ENCODE measurements at regions not wholly inside any gene's neighbourhood (a gene's known extent, or its start where the extent isn't known, plus 50 kb on each side); places are given as distances from the start of the nearest gene placed in this dataset.

GRCh38 chr16:52235186-52235585, 311.8 kb downstream of the TOX3 start:
- no peak for DNase-seq (ENCODE audit: low read depth in 2 of 2)

GRCh38 chr16:52234626-52235025, 312.3 kb downstream of the TOX3 start:
- DNase-seq (ENCODE audit: low read depth in 2 of 2): no peak

GRCh38 chr16:52229471-52229870, 317.5 kb downstream of the TOX3 start:
- DNase-seq (ENCODE audit: low read depth in 2 of 2): no peak

- no peak for DNase-seq (ENCODE audit: low read depth in 2 of 2)
These were observed 319.1 kb downstream of the TOX3 start for GRCh38 chr16:52227851-52228250.

- DNase-seq (ENCODE audit: low read depth in 2 of 2): no peak
These were observed 334.1 kb downstream of the TOX3 start for GRCh38 chr16:52212841-52213240.

GRCh38 chr16:52209227-52209626, 337.7 kb downstream of the TOX3 start:
- no peak for DNase-seq (ENCODE audit: low read depth in 2 of 2)

GRCh38 chr16:52203096-52203495, 343.8 kb downstream of the TOX3 start:
- DNase-seq (ENCODE audit: low read depth in 2 of 2): no peak

- DNase-seq (ENCODE audit: low read depth in 2 of 2): no peak
These were observed 353.5 kb downstream of the TOX3 start for GRCh38 chr16:52193441-52193840.

DNA sequence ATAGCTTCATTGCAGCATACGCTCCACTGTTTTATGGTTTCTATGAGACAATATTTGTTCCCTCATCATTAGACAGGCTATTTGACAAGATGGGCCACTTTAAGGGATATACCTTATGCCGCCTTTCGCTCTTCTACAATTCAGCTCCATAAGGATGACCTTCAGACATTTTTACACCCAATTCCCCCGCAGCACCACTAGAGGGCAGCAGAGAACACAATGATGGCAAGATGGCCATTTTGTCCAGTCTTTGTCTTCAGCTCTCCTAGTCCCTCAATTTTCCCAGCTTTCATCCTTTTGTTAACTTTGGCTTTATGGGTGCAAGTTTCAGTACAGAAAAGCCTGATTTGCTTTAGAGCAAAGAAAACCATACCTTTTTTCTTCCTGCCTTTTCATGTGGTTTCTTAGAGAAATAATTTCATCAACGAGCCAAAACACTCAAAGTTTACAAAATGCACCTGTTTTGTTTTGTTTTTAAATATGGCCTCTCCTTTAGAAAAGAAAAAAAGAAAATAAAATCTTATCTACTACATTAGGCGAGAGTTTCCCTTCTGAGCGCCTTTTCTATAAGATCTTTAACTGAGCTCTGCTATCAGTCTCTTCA, 355.3 kb downstream of the TOX3 start:
- DNase-seq (ENCODE audit: low read depth in 2 of 2): peak; percentile 1 to 10

GRCh38 chr16:52184336-52184735, 362.6 kb downstream of the TOX3 start:
- DNase-seq (ENCODE audit: low read depth in 2 of 2): no peak

DNA sequence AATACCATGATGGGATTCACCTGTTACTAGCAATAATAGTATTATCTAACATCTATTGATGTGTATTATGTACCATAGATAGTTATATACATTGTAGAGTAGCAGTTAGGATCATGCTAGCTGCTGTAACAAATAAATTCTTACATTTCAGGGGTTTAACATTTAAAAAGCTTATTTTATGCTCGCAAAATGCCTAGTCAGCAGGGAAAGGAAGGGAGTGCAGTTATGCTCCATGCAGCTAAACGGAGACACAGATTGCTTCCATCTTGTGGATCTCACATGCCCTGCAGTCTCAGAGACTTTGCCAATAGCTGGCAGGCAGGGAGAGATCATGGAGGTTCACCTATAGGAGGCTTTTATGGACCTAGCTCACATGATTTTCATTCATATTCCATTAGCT, 364.1 kb downstream of the TOX3 start:
- no peak for DNase-seq (ENCODE audit: low read depth in 2 of 2)

DNA sequence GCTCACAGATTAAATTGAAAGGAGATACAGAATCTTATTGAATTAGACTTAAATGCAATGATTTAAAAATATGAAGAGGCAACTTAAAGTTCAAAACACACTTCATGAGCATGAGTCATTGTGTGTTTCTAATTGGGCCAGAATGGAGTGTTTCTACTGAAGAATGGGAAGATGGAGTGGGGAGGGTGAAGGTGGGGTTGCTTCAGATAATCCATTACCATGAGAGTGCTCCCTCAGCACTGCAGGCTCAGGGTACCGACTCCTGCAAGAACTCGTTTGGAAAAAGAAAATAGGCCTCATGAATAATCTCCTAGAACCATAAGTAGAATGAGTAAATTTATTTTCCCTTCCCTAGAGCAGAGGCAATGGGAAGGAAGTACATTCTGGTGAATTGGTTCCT, 372.8 kb downstream of the TOX3 start:
- no peak for DNase-seq (ENCODE audit: low read depth in 2 of 2)

DNA sequence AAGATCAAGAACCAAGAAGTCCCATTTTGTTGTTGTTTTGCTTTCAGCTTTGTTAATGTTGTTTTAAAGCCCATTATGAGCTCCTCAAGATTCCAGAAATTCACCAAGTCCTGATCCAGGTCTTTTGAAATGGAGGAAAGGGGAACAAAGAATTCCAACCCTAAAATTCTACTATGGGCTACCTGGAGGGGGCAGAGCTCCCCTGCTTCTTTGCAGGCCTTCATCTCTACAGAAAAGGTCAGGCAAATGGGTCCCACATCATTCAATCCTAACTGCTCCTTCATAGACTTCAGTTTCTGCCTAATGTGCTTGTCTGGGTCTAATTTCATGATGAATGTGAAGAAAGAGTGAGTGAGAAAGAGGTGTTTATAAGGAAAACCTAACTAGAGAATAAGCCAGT, 375.5 kb downstream of the TOX3 start:
- DNase-seq (ENCODE audit: low read depth in 2 of 2): no peak

DNA sequence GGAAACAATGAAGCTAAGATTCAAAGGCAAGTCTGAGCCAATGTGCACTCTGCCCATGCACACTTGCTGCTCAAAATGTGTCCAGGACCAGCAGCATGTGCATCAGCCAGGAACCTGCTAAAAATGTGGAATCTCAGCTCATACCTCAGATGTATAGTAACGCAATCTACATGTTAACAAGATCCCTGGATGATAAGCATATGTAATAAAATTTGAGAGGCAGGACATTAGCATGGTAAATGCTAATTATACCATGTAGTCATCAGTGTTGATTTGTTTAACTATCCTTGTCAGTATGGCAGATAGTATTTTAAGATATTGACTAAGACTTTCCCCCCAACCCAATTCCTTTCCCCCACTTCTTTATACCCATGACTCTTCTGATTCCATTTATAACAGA, 379.6 kb downstream of the TOX3 start:
- no peak for DNase-seq (ENCODE audit: low read depth in 2 of 2)

DNA sequence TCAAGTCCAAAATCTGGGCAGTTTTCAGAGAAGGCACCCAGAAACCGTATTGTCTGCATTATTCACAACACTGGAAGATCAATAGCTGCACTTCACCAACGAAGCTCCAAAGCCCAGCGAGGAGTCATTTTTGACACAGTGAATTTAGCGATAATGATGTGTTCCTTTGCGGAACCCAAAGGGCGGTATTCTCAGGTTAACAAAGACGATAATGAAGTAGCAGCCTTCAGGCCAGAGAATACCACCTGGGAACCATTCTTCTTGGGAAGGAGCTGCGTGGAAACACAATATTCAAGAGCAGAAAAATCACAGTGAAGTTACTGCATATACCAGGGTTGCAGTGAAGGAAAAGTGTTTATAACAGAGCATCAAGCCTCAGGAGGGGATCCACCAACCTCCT, 381.0 kb downstream of the TOX3 start:
- no peak for DNase-seq (ENCODE audit: low read depth in 2 of 2)

DNA sequence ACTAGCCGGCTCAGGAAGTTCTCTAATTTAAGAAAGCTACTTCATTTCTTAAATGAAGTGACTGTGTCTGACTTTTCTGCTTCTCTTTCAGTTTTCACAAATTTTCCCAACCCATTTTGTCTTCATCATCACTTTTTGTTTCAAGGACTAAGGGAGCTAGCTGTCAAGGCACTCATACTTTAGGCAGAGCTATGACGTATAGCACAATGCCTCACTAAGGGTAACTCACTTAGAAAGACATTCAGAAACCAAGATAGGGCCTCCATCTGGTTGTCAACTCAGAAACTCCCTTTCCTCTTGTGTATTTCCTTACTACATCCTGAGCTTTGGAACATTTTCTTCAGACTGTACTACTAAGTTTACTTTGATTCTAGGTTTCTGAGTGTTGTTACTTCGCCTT, 397.9 kb downstream of the TOX3 start:
- no peak for DNase-seq (ENCODE audit: low read depth in 2 of 2)

GRCh38 chr16:52141871-52142270, 405.1 kb downstream of the TOX3 start:
- DNase-seq (ENCODE audit: low read depth in 2 of 2): no peak

GRCh38 chr16:52128361-52128760, 418.6 kb downstream of the TOX3 start:
- no peak for DNase-seq (ENCODE audit: low read depth in 2 of 2)

- DNase-seq (ENCODE audit: low read depth in 2 of 2): no peak
These were observed 423.1 kb downstream of the TOX3 start for GRCh38 chr16:52123842-52124241.

DNA sequence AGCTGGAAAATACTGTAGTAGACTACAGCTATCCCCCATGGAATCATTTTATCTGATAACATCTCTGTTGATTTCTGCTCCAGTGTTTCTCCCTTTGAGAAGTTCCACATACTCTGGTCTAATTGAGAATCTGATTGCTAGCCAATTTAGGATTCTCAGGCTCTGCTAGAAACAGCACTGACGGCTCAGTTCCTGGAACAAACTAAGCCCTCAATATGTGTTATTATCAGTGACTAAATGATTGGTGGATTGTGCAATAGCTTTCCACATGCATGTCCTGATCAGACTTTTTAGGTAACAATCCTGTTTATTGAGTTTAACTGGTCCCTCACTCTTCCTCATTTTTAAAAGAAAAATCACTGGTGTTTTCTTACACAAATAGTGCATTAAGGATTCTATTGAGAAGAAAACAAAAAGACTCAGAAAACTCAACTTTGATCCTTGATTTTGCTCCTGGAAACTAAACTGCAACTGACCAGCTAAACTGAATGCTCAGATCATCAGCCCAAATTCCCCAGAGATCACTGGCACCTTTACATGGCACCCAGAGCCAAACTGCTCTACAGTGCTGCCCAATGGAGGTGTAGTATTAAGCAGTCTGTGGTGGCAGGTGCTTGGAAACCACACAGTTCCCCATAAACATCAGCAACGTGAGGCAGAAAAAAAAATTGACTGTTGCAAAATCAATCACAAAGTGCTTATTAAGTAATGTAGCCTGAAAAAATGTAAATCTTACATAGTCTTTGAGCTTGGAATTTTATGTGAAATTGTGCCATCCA, 423.7 kb downstream of the TOX3 start:
- no peak for DNase-seq (ENCODE audit: low read depth in 2 of 2)

- no peak for DNase-seq (ENCODE audit: low read depth in 2 of 2)
These were observed 429.8 kb downstream of the TOX3 start for GRCh38 chr16:52117171-52117570.

DNA sequence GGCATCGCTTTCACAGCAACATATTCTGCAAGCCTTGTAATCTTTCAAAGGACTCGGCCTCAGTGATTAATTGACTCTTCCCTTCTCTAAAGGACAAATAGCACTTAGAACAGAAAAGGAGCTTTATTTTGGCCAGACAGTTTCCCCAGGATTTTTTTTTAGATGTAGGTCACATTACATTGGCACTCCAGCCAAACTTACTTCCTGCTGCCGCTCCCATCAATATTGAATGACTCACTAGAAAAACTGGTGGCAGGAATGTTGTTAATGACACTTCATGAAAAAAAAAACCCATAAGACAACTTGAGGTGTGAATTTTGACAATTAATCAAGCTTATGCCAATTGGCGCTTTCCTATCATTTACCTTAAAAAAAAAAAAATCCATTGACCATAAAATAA, 432.6 kb downstream of the TOX3 start:
- DNase-seq (ENCODE audit: low read depth in 2 of 2): no peak

DNA sequence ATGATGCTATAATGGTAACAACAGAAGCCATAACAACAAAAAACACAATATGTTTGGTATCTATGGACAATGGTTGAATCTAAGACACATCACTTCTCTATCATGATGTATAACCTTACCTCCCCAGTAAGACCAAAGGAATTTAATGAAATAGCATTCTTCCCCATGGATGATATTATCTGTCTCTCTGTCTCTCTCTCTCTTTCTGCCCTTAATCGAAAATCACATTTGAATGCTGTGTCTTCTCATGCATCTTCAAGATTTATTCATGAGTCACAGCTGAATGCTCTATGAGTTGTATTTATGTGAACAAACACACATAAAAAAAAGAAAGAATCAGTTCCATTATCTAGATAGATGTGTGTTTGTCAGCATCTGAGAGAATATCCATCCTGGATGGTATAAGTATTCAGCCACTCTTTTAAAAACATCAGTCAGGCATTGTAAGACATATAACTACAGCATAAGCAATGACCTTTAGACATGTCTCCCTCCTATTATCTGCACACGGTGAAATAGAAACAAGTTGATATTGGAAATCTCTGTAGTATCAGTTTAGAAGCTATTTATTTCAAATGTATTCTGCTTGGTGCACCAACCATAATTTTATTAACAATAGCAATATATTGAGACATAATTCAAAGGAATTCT, 433.3 kb downstream of the TOX3 start:
- no peak for DNase-seq (ENCODE audit: low read depth in 2 of 2)

Data from fibroblast of skin of left biceps (primary cell).